NCI-H2029 treated with DMSO at 0.1 percent for 48 hours (cell line): ENCODE measurements at regions not wholly inside any gene's neighbourhood (a gene's known extent, or its start where the extent isn't known, plus 50 kb on each side); places are given as distances from the start of the nearest gene placed in this dataset.

ENCODE experiments used
- DNase-seq: peaks from one replicate; lab custom pipeline; 2025; lab: John Stamatoyannopoulos, UW

DNA sequence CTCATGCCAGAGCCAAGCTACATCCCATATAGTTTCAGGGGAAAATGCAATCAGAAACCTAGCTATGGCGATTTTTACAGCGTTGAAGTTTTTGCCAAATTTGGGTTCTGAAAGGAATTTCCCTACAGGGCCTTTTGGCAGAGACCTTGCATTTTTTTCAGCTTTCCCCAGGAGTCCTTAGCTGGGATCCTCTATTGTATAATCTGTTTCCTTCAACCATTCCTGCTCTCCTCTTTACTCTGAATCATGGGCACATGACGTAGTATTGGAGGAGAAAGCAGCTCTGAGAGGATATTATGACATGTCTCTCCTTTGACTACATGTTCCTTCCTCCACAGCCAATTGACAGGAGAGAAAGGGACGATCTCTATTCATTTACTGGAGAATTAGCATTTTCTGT, 118.5 kb upstream of the ERCC6L2 start:
- no peak for DNase-seq

DNA sequence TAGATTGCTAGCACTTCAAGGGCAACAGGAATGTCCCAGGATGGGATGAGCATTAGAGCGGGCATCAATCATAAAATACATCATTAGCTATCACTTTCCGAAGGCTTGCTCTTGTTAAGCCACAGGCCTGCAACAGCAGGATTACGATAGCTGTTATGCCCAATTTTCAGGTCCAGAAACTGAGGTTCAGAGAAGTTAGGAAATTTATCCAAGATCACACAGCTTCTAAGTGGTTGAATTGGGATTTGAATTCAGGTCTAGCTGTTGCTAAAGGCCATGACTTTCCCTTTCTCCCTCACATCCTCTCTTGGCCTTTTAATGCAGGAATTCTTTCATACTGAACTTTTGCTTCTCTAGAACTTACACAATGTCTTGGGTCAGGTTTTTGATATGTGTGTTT, 119.4 kb upstream of the ERCC6L2 start:
- no peak for DNase-seq

DNA sequence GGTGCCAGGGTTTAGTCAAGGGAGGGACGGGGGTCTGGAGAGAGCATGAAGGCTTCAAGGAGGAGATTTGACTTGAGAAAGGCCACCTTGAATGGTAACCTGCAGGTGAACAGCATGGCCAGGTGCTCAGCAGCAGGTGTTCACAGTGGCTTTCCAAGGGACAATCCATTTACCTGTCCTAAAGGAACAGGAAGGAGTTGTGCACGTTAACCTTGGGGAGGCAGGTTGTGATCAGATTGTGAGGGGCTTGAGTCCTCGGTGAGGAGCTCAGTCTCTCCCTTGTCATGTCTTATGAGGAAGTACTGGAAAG, 120.1 kb upstream of the ERCC6L2 start:
- no peak for DNase-seq

DNA sequence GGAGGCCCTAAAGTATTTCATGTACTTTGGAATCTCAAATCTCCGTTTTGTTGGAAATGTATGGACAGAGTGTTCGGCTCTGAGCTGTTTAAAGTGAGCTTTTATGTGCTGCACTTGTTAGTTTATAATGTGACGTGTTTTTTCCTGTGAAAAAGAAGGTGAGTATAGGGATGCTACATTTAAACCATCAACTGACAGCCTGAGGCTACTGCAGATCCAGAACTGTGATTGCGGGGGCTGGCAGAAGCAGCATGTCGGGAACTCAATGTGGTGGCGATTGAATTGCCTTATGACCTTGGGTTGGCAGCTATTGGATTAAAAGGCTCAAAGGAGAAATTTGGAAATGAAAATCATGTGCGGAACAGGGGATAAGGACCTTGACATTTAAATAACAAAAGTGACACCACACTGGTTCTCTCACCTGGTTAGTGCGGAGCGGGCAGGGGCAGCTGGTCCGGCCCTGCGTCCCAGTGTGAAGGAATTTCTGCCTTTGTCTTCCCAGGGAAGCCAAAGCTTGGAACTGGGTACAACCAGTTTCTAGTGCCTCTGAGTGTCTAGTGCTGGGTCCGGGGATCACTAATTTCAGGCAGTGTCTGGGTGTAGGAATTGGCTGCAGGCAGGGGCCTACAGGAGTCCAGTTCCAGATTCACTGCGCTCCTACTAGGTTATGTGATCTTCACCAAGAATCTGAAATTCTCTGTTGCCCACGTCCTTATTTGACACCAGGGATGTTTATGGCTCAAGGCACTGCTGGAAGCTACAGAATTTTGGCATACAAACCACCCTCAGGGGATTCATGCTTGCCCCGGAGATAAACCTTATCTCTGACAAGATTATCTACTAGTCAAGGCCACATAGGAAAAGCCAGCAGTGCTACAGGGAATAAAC, 120.7 kb upstream of the ERCC6L2 start:
- DNase-seq: no peak

DNA sequence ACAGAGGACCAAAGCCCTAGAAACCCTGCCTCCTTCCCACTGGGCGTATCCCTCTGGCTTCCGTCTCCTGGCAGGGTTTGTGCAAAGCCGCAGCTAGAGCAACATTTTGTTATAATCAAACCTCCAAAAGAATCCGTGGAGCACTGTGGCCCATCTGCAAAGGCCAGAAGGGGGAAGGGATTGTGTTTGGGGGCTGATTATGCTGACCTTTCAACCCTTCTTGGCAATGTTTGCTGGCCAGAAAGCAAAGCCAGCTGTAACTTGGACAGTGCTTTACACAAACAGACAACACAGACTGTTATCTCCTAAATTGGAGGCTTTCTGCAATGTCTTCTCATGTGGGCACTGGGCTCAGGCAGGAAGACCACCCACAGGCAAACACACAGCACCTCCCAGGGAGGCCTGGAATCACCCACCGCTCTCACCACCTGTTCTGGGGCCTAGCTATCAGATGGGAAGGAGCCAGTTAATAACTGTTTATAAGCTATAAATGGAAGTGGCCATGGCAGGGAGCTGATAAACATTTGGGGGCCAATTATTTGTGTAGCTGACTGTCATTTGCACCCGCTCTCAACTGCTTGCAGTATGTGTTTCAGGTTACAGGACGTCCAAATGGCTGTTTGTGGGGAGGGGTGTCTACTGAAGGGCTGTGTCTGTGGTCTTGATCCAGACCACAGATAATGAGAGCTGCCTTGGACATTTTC, 121.6 kb upstream of the ERCC6L2 start:
- DNase-seq: no peak

DNA sequence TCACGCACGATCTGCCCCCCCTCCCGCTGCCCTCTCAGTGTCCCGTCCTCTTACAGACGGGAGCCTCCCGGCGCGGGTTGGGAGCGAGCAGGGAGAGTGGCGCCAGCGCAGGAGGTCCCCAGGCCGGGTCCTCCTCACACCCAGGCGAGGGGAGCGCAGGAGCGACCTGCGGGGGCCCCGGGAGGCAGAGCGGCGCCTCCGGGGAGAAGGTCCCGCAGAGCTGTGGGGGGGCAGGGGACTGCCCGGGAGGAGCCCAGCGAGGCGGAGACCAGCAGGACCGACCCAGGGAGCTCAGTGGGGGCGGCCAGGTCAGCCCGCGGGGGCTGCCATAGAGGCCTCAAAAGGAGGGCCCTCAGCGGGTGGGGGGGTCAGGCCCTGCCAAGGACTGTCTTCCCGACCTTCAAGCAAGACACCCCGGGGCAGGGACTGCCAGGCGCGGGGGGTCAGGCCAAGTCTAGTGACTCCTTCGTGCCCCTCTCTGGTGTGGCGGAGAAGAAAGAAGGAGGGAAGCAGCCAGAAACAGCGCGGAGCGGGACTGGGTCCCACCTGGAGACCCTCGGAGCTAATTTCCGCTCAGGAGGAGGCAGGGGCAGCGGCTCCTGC, 123.3 kb upstream of the ERCC6L2 start:
- no peak for DNase-seq

DNA sequence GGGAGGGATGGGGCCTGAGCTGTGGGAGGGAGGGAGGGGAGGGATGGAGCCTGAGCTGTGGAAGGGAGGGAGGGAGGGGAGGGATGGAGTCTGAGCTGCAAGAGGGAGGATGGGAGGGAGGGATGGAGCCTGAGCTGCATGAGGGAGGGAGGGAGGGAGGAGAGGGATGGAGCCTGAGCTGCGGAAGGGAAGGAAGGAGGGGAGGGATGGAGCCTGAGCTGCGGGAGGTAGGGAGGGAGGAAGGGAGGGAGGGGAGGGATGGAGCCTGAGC, 124.0 kb upstream of the ERCC6L2 start:
- DNase-seq: no peak

DNA sequence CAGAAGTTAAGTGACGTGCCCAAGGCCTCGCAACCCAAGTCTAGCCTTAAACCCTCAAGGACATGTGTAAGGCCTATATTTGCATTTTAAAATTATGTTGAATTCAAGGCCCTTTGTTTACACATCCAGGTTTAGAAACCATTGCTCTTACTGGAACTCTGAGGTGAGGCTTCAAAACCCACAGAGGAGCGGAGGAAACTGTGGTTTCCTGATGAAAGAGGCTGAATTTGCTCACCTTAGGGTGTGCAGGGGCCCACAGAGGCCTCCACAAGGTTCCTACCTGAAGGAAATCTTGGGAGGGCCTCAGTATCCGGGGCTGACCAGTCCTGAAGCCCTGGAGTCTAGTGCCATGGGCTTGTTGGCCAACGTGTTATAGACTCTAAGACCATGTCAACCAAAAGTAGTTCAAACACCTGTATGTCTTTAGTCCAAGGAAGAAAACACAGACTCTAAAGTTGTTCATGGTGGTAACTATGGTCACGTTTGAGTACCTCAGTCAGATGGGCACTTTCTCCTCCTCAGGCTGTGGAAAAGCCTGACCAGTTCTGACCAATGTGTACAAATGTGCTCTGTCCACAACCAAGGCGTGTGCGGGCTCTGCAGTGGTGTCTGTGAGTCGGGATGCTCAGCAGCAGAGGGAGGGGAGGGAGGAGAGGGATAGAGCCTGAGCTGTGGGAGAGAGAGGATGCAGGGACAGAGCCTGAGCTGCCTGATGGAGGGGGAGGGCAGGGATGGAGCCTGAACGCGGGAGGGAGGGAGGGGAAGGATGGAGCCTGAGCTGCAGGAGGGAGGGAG, 124.6 kb upstream of the ERCC6L2 start:
- DNase-seq: no peak

DNA sequence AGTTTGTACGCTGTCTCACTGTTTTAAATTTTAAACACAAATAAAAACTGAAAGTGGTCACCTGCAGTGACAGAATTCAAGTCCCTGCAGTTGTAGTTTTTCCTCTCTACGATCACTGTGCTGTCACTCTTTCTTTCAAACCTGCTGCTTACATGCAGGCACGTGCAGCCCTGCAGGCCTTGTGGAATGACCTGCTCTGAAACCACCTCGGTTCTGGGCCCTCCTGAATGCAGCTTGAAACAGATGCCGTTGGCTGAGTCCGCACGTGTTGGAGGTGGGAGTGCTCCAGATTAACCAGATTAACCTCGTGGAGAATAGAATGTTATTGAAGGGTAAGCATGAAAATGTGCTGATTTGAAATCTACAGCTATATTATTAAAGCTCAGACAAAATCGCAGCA, 126.0 kb upstream of the ERCC6L2 start:
- DNase-seq: no peak

DNA sequence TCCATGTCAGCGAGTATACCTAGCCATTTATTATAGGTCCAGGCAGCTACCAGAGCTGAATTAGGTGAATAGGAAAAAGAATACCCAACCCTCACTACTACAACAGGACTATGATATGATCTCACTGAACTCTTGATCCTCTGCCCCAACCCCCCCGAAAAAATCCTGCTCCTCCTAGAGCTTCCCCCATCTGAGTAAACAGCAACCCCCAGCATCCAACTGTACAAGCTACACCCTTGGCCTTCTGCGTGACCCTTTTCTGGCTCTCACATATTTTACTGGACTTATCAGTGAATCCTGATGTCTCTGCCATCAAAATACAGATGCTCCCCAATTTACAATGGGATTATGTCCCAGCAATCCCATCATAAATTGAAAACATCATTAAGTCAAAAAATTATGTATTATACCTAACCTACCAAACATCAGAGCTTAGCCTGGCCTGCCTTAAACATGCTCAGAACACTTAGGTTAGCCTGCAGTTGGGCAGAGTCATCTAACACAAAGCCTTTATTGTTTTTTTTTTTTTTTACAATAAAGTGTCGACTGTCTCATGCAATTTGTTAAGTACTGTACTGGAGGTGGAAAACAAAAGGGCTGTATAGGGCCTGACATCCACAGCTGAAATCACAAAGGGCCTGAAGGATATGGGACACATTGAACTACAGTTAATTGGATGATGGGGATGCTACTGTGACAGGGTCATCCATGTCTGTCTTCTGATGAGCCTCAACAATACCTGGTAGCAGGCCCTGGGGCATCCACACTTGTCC, 128.9 kb upstream of the ERCC6L2 start:
- no peak for DNase-seq

DNA sequence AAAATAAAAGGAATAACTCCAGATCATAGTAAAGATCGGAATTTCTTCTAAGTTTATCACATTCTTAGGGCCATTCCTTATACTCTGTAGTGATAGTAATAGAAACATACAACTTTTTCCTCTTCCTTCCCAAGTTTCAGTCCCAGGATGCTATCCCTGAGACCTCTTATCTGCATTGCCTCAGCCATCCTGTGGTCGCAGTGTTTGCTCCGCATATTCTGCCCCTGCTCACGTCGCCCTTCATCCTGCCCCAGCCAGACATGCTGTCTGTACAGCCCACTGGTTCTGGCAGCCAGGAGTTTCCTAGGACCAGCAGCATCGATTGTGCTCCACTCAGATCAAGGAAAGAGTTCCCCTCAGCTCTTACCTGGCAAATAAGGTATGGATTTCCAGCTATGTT, 132.7 kb upstream of the ERCC6L2 start:
- DNase-seq: no peak

DNA sequence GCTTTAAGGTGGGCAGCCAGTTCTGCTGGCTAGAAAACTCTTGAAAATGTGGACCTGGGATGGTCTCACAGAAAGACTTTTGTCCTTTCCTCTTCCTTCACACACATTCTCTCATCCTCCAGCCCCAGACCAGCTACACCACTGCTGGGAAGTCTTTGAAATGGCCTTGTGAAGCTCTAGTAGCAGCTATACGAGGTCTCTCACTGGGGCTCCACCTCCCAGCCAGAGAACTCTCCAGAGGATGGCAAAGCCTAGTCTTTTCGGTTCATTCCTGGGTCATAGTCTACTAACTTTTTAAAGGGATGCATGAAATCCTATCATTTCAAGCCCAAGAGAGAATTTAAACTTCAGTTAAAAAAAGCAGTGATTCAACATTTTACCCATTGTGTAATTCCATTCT, 133.9 kb upstream of the ERCC6L2 start:
- DNase-seq: no peak

DNA sequence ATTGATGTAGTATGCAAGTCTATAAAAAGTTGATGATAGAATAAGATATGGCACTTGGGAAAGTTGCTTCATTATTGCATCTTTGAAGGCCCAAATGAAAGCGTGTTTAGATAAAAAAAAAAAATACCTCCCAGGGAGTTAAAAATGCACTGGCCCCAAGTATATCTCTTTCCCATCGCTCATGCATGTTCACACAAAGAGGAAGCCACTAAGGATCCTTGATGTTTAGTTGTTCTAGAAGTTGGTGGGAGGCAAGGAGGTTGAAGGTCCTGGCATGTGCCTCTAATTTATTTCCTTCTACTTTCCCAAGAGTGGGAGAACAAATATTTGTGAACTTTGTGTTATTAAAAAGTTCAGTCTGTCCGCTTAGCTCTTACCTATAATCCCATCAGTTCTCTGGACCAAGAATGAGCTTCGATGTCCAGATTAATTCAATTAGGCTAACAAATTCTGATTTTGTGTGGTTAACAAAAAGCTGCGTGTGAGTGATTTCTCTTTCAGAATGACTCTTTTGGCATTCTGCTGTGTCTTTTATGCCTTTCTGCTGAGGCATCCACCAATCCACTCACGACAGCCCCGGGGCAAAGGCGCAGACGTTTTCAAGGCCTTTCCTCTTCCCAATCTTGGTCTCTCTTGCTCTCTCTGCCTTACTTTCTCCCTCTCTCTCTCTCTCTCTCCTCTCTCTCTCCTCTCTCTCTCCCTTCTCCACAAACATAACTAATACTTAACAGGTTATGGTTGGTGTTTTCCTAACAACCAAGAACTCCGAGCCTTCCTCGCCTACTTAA, 135.1 kb upstream of the ERCC6L2 start:
- DNase-seq: no peak

DNA sequence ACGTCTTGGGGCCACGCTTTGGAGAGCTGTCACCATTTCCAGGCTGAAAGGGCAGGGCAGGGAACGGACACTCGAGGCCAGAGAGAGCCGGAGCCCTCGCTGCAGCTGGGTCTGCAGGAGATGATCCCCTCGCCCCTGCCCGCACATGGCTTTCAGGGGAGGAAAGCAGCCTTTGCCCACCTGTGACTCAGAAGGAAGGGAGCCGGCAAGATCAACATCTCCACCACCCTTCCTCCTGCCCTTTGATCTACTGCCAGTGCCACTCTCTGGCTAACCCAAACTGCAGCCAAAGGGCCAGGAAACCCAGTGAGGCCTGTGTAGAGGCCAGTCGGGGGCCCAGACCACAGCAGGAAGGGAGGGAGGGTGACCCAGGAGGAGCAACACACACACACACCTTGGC, 137.1 kb upstream of the ERCC6L2 start:
- DNase-seq: no peak

DNA sequence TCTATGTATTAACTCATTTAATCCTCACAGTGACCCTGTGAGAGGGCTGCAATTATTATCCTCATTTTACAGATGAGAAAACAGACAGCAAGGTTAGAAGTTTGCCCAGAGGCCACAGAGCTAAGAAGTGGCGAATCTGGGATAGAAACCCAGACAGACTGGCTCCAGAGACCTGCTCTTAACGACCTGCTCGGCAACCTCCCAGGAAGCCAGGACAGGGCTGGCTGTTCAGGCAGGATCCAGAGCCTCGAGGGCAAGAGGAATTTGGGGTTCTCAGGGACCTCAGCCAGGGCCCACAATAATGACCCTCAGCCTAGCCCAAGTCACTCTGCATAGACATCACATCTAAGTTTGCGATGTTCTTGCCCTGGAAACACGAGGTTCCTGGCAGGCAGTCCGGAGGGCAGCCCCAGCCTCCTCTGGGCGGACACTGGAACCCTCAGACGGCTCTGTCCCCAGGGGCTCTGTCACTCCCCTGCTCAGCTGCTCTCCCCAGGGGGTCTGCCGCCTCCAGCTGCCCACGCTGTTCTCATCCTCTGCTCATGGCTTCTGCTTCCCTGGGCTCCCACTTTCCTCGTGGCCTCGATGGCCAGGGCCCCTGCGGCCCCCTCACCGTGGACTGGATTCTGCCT, 138.5 kb upstream of the ERCC6L2 start:
- no peak for DNase-seq

DNA sequence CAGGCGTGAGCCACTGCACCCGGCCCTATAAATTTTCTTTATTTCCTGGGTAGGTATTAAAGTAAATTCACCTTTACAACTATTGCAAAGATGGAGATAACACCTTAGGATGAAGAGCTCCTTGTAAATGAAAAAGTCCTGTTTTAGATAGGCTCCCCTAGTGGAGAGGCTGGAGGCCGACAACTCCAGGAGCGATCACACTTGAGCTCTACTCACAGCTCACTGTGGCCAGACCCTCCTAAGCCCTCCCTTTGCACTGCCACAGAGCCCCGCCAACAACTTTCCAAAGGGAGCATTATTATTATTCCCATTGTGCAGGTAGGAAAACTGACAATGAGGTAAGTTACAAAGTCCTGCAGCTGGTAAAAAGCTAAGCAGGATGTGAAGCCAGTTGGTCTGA, 139.1 kb upstream of the ERCC6L2 start:
- no peak for DNase-seq

DNA sequence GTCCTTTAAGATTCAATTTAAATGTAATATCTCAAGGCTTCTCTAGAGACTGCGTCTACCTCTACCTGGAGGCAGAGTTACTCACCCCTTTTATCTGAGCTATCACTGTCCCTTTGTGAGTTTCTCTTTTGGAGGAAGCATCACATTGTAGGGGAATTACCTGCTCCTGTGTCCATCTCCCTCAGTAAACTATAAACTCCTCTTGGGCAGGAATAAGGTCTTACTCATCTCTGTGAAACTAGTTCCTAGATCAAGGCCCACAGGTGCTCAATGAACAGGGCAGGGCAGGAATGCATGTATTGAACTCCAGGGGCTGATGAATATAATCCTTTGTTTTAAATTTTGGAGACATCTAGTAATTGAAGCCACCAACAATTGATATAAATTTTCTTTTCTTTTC, 139.8 kb upstream of the ERCC6L2 start:
- DNase-seq: no peak

DNA sequence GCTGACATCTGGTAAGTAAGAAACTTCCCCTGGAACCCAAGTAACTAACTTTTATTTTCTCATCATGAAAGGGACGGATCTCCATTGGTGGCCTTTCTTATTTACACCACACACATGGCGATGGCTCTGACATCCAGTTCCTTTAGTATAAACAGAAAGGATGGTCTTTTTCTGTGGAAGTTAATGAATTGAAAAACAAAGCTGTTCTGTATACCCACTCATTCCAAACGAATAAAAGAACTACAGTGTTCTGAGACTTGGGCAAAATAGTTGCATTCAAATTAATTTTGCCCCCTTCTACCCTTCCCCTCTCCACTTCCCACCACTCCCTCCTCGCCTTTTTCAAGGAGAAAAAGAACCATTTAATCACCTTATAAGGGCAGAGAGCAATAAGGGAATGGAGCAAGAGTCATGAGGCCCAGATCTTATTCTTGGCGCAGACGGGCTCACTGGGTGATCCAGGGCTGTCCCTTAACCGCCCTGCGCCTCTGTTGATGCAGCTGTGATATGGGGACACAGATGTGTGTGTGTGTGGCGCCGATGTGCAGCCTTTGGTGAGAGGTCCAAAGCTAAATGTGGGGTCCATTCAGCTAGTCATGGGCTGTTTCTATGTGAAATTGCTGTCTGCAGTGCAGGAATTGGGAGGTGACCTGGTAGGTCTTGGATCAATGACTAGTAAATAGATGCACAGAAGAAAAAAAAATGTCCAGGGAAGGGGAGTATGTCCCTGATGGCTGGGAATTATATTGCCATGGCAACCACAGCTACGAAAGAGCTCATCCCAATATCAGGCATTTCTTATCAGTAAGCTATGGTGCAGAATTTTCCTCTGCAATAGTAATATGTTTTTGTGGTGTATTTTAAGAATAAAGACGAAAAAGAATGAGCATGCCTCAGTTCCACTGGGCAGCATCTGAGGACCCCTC, 141.5 kb upstream of the ERCC6L2 start:
- DNase-seq: no peak

DNA sequence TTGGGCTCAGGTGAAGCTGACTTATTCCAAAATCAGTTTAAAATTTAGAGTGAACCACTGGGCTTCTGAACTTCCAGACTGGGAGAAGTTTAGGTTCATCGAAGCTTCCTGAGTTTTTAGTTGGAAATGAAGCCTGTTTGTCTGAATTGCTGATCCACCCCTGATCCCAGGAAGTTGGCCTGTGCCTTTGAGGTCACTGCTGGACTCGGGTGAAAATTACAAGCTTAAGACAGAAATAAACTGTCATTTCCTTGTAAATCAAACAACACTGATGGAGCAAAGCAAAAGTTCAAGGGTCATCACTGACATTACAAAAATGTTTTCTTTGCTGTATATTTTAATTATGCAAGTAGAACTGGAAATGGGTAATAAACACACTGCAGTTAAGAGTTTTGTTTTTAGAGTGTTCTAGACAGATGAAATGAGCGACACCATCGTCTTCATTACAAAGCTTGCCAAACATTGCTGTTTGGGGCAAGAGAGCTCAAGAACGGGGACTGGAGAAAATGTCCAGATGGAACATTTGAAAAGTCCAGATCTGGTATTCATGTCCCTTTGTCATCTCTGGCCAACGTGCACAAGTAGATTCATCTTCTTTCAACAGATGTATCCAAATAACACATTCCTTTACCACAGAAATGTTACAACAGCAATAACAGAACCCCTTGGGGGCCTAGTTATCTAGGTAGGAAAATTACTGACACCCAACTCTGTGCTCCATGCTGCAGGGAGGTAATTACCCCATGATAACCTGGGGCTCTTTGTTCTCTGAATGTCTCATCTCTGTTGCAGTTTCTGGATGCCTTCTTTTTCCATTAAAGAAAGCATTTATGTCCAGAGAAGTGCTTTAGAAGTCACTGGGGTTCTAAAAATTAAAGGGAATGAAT, 142.4 kb upstream of the ERCC6L2 start:
- DNase-seq: no peak
